ENCODE measurements at regions not wholly inside any gene's neighbourhood (a gene's known extent, or its start where the extent isn't known, plus 50 kb on each side); places are given as distances from the start of the nearest gene placed in this dataset.

DNA sequence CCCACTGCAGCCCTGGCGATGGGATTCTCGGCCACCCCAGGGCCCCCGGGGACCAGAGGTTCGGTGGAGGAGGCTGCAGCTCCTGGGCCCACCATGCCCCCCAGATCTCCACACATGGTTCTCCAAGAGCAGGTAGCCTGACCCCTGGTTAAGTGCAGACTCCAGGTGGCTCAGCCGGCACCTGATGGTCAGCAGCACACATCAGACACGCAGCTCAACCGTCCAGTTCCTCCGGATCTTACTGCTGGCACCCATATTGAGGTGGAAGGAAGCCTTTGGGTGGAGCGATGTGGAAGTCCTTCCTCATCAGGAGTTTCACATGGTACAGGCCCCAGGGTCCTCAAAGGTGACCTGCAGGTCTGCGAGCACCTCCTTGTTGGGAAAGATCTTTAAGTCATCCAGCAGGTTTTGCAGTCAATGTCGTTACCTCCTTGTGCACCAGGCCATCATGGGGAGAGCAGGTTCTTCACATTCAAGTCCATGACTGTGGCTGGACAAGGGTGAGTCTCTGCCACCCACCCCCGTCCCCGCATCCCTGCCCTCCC is 74.2 kb upstream of the EEPD1 start (continued):
- TF ChIP-seq, protein P1, sequence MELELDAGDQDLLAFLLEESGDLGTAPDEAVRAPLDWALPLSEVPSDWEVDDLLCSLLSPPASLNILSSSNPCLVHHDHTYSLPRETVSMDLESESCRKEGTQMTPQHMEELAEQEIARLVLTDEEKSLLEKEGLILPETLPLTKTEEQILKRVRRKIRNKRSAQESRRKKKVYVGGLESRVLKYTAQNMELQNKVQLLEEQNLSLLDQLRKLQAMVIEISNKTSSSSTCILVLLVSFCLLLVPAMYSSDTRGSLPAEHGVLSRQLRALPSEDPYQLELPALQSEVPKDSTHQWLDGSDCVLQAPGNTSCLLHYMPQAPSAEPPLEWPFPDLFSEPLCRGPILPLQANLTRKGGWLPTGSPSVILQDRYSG (tag; conservative IDR thresholded peaks at IDR 0.05; ENCODE audit: low read depth) = no peak

DNA sequence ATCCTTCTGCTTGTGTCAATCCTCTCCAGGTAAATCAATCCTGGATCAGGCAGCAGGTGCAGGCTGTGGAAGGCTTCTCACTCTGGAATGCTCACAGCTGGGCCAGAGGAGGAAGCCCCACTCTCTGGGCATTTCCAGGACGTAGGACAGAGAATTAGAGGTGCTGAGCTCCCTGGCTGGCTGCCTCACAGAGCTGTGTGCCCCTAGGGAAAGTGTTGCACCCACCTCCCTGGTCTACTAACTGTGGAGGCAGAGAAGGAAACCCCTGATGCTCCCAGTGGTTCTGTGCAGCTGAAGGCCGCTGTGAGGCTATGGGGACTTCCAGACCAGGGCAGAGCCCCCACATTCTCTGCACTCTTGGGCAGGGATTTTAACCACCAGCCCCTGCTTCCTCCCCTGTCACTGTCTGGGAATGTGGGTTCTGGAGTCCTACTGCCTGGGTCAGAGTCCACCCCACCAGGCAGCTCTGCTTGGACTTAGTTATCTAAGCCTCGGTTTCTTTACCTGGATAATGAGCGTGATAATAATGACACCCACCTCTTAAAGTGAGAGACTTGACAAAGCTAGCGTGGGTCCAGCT is 73.5 kb upstream of the EEPD1 start:
- CTCF ChIA-PET (ENCODE audit: low intra/inter-chr PET ratio) = no interaction called here
- Histone ChIP-seq H3K27ac (ENCODE audit: extremely low read depth, low read depth, low read length) (no peak overlapping the region), H3K4me2 (ENCODE audit: insufficient read depth, low read length) (no peak overlapping the region), H2AFZ (ENCODE audit: low read depth, low read length) (no peak overlapping the region), H4K20me1 (replicated peaks; ENCODE audit: control insufficient read depth, insufficient read depth, low read length) (no peaks in the 10 kb centered on the region; the same call in 1 of the 2 replicates), H3K9me1 (ENCODE audit: control insufficient read depth, insufficient read depth, low read length) (no peaks in the 10 kb centered on the region), H3K4me1 (replicated peaks in 1 of 2; ENCODE audit: control insufficient read depth in 2 of 2, insufficient read depth in 2 of 2, low read length in 2 of 2) (peaks cover 0 to 6% of the 10 kb centered on the region in 2 experiments; a peak in 2 of 5 replicates), H3K79me2 (ENCODE audit: control insufficient read depth, insufficient read depth, low read length) (no peaks in the 10 kb centered on the region), H3K4me3 (no peak overlapping the region), H3K27me3 (ENCODE audit: control insufficient read depth in 2 of 2, insufficient read depth in 2 of 2, low read length in 2 of 2) (peaks cover 14 to 60% of the 10 kb centered on the region in 2 experiments), H3K36me3 (ENCODE audit: control insufficient read depth, insufficient read depth, low read length) (no peaks in the 10 kb centered on the region), H3K9ac (ENCODE audit: insufficient read depth in 1 of 2, low read depth in 2 of 2, low read length in 2 of 2) (no peak overlapping the region), H3K9me3 (replicated peaks; ENCODE audit: control insufficient read depth, insufficient read depth, low read depth, low read length) (no peaks in the 10 kb centered on the region)
- POLR2A ChIA-PET = no interaction called here
- intact Hi-C loops (cut with micrococcal nuclease) = no loop called here
- TF ChIP-seq PHB2 (IDR thresholded peaks at IDR 0.05; ENCODE audit: low read depth) = no peak
- TF ChIP-seq CBX8 (IDR thresholded peaks at IDR 0.05; ENCODE audit: borderline replicate concordance, extremely low read depth, low read depth, low read length, poor library complexity, severe bottlenecking) = no peak
- TF ChIP-seq, protein P2, sequence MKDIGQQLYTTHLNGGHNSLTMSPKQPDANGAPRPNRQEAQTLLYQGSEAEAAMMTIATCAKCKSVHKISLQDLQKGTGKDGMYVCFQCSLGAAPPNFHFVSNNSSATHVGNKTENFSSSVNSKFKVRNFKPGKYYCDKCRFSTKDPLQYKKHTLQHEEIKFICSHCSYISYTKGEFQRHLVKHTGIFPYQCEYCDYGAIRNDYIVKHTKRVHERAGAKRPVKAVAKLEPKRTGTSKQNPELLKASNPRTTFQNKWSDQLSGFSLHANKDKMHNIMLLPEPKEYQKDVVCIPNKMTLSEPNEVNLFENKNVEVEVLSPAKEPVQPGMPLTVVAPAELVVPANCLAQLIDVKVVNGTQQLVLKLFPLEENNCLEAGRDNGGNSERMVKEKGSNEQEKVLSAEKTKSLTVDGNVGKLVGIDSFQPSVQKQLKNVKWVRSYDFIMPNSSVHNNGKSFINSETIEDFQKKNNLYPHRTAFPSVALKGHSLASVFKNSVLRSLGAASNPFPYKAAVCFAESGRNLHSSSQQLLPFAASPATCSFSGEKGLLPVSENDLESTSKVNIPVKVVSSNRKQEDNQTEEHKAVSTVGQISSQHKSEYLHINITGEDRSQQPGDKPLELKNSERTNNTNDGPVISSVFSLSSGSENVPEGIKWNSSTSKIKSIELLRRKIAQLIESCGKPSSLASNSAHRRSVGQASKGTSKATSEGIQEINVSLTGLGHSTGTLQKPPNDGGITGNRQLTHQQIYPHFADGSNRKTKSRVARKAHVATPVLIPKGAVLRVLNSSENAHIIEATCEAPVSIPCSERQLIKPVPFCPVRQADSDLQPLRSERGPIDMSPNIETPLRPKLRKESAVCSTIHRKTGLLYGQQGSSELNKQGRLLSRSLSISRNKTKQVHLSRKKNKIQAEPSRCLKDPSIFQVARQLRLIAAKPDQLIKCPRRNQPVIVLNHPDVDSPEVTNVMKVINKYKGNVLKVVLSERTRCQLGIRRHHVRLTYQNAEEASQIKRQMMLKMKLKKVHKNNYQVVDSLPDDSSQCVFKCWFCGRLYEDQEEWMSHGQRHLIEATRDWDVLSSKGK (CRISPR knock-in tag; IDR thresholded peaks at IDR 0.05) = no peak
- TF ChIP-seq ZNF217 (CRISPR knock-in tag; IDR thresholded peaks at IDR 0.05) = no peak
- BruUV-seq (replicated peaks) = no TSS peak
- no peak for DNase-seq (ENCODE audit: extremely low read depth in 1 of 4, low spot score in 3 of 4)
- no peak for FAIRE-seq
- no peak for ATAC-seq
- in situ Hi-C loops (cut with MboI) = no loop called here
- WGBS (ENCODE audit: insufficient coverage, low coverage, missing lambda C conversion rate) = 2% methylated on average over 5 of the region's 5 CpGs
